ENCODE measurements at regions not wholly inside any gene's neighbourhood (a gene's known extent, or its start where the extent isn't known, plus 50 kb on each side); places are given as distances from the start of the nearest gene placed in this dataset.
A peak's percentile ranks its signal among the peaks of the same experiment; 100 is the strongest.
"Not testable (repeated sequence)": the region's sequence is repeated elsewhere in the genome, so short reads cannot be mapped to it uniquely, and the experiment has no call there.

DNA sequence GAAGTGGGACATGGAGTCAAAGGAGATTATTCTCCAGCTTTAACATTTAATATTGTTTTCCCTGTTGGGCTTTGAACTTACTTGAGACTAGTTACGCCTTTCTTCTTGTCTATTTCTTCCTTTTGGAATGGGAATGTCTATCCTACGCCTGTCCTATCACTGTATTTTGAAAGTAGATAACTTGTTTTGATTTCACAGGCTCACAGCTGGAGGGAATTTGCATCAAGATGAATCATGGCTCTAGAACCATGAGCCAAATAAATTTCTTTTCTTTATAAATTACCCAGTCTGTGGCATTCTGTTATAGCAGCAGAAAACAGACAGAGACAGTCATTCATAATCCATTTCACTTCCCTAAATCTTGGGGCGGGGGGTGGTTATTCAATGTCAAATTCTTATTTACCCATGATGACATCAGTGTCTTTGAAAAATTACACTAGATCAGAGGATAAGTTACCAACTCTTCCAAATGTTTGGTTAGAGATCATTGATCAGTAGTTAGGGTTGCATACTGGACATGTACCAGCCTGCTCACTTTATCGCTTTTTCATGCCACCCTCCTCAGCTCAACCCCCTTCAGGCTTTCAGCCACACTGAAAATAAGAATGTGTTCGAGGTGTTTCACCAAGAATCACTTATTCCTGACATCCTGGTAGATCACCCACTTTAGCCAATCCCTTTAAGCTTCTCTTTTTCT is 419.6 kb upstream of the PIK3R1 start:
- Histone ChIP-seq H3K27me3 (no peaks in the 10 kb centered on the region), H3K27ac (peak overlapping the region in 3 of 4 donors; percentile 62 to 79 (median 75)), H3K4me1 (peaks cover 0 to 82% (median 24%) of the 10 kb centered on the region in 4 donors), H3K9me3 (no peaks in the 10 kb centered on the region), H3K4me3 (no peak overlapping the region), H3K36me3 (no peaks in the 10 kb centered on the region)
- TF ChIP-seq POLR2A (IDR thresholded peaks at IDR 0.05) (no peak), EP300 (IDR thresholded peaks at IDR 0.05) (no peak)
- TF ChIP-seq, protein P1, sequence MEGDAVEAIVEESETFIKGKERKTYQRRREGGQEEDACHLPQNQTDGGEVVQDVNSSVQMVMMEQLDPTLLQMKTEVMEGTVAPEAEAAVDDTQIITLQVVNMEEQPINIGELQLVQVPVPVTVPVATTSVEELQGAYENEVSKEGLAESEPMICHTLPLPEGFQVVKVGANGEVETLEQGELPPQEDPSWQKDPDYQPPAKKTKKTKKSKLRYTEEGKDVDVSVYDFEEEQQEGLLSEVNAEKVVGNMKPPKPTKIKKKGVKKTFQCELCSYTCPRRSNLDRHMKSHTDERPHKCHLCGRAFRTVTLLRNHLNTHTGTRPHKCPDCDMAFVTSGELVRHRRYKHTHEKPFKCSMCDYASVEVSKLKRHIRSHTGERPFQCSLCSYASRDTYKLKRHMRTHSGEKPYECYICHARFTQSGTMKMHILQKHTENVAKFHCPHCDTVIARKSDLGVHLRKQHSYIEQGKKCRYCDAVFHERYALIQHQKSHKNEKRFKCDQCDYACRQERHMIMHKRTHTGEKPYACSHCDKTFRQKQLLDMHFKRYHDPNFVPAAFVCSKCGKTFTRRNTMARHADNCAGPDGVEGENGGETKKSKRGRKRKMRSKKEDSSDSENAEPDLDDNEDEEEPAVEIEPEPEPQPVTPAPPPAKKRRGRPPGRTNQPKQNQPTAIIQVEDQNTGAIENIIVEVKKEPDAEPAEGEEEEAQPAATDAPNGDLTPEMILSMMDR (IDR thresholded peaks at IDR 0.05), result no peak
- no peak for DNase-seq (ENCODE audit: low spot score in 2 of 2)
- 74 to 77% methylated on average over 5 of the region's 5 CpGs for WGBS, 2 donors

DNA sequence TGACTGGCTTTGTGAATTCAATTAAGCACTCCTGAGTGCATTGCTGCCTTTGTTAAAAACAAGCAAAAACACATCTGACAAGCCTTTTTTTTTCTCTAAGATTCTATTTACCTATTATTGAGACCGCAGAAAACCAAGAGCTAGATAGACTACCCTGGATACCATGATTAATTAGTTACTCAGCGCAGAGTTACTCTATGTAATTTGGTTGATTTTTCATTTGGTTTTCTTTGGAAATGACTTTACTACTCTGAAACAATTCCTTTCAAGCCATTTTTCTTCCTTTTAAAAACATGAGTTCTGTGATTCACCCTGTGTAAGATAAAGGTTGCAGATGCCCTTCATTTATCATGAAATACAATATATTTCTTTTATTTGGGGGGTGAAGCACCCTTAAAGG is 421.6 kb upstream of the PIK3R1 start:
- no peak for DNase-seq (ENCODE audit: low spot score in 2 of 2)
- Histone ChIP-seq H3K4me3 (no peak overlapping the region), H3K36me3 (no peaks in the 10 kb centered on the region), H3K9me3 (no peaks in the 10 kb centered on the region), H3K4me1 (peaks cover 0 to 62% (median 18%) of the 10 kb centered on the region in 4 donors), H3K27ac (peak overlapping the region in 3 of 4 donors; percentile 10 to 79 (median 61)), H3K27me3 (no peaks in the 10 kb centered on the region)
- TF ChIP-seq EP300 (IDR thresholded peaks at IDR 0.05), result no peak
- TF ChIP-seq, protein P1 (IDR thresholded peaks at IDR 0.05), result no peak
- TF ChIP-seq POLR2A (IDR thresholded peaks at IDR 0.05), result no peak
- 88 to 96% methylated on average over 2 of the region's 2 CpGs for WGBS, 2 donors

DNA sequence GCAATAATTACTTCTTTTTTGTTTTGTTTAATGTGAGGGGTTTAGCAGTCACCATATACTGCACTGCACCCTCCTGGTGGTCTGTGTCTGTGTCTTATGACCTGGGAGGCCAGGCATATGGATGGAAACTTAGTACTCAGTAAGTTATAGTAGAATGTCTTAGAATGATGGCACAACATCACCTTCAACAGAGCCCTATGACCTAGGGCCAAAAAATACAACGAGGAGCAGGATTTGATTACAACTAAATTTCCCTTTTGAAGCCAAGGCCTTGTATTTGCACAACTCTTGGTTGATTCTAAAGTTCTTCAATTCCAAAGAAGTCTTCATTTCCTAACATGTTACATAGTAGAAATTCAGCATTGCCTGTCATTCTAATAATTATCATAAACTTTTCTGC is 422.1 kb upstream of the PIK3R1 start:
- no peak for DNase-seq (ENCODE audit: low spot score in 2 of 2)
- peaks cover 0 to 57% (median 18%) of the 10 kb centered on the region in 4 donors for H3K4me1 ChIP-seq
- no peaks in the 10 kb centered on the region for H3K36me3 ChIP-seq
- 30 to 50% methylated on average over 1 of the region's 1 CpG for WGBS, 2 donors
- no peaks in the 10 kb centered on the region for H3K27me3 ChIP-seq
- no peak overlapping the region for H3K4me3 ChIP-seq
- peak overlapping the region in 3 of 4 donors; percentile 10 to 79 (median 61) for H3K27ac ChIP-seq
- no peaks in the 10 kb centered on the region for H3K9me3 ChIP-seq
- no peak for TF ChIP-seq POLR2A (IDR thresholded peaks at IDR 0.05)
- TF ChIP-seq, protein P1 (IDR thresholded peaks at IDR 0.05), result no peak
- TF ChIP-seq EP300 (IDR thresholded peaks at IDR 0.05), result no peak

DNA sequence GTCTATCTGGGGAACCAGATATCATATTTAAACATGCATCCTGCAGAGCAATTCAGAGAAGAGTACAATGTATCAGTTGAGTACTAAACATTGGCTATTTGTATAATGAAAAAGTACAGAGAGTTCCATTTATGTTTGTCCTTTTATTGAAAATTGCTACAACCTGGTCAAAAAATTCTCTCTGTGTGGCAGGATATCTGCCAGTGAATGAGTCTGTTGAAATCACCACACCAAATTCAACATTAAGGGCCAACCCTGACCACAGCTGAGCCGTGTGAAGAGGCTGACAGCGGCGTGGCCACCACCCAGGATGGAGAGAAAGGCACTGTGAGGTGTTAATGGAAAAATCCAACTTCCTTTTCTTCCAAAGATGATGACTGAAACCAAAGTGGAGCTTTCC is 422.7 kb upstream of the PIK3R1 start:
- no peaks in the 10 kb centered on the region for H3K9me3 ChIP-seq
- DNase-seq (ENCODE audit: low spot score in 2 of 2), result peak; percentile 68 to 72
- TF ChIP-seq, protein P1 (IDR thresholded peaks at IDR 0.05), result no peak
- TF ChIP-seq EP300 (IDR thresholded peaks at IDR 0.05) (peak; percentile 26 to 77), POLR2A (IDR thresholded peaks at IDR 0.05) (no peak)
- H3K36me3 ChIP-seq, result no peaks in the 10 kb centered on the region
- no peaks in the 10 kb centered on the region for H3K27me3 ChIP-seq
- H3K4me1 ChIP-seq, result peaks cover 0 to 56% (median 17%) of the 10 kb centered on the region in 4 donors
- no peak overlapping the region for H3K4me3 ChIP-seq
- WGBS, 2 donors, result 70 to 72% methylated on average over 3 of the region's 3 CpGs
- H3K27ac ChIP-seq, result peak overlapping the region in 3 of 4 donors; percentile 10 to 79 (median 61)

DNA sequence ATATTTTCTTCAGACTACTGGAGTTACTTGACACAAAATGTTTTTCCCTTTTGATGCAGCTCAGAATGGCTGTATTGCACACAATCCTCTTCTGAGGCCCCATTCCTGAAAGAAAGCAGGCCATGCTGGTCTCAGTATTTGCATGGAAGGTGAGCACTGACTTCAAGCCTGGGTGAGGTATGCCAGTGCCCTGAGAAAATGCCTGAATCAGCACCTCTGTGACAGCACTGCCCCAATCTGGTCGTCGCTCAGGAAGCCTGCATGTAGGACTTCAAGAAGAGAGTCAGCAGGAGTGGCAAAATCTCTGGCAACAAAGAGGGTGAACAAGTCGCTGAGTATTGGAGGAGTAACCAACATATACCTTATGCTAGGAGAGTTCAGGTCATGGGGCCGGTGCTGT is 425.2 kb upstream of the PIK3R1 start:
- no peak for DNase-seq (ENCODE audit: low spot score in 2 of 2)
- H3K4me3 ChIP-seq, result no peak overlapping the region
- WGBS, 2 donors, result 93 to 97% methylated on average over 4 of the region's 4 CpGs
- H3K4me1 ChIP-seq, result peaks cover 0 to 33% (median 6%) of the 10 kb centered on the region in 4 donors
- H3K9me3 ChIP-seq, result no peaks in the 10 kb centered on the region
- no peaks in the 10 kb centered on the region for H3K36me3 ChIP-seq
- H3K27me3 ChIP-seq, result no peaks in the 10 kb centered on the region
- H3K27ac ChIP-seq, result no peak overlapping the region
- TF ChIP-seq, protein P1 (IDR thresholded peaks at IDR 0.05), result no peak
- TF ChIP-seq POLR2A (IDR thresholded peaks at IDR 0.05), result no peak
- no peak for TF ChIP-seq EP300 (IDR thresholded peaks at IDR 0.05)

DNA sequence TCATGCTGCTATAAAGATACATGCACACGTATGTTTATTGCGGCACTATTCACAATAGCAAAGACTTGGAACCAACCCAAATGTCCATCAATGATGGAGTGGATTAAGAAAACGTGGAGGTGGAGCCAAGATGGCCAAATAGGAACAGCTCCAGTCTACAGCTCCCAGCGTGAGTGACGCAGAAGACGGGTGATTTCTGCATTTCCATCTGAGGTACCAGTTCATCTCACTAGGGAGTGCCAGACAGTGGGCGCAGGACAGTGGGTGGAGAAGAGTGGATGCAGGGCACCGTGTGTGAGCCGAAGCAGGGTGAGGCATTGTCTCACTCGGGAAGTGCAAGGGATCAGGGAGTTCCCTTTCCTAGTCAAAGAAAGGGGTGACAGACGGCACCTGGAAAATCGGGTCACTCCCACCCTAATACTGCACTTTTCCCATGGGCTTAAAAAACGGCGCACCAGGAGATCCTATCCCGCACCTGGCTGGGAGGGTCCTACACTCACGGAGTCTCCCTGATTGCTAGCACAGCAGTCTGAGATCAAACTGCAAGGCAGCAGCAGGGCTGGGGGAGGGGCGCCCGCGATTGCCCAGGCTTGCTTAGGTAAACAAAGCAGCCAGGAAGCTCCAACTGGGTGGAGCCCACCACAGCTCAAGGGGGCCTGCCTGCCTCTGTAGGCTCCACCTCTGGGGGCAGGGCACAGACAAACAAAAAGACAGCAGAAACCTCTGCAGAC is 435.5 kb upstream of the PIK3R1 start:
- not testable (repeated sequence) for DNase-seq (ENCODE audit: low spot score in 2 of 2); H3K4me1 ChIP-seq; H3K27ac ChIP-seq; H3K4me3 ChIP-seq; H3K36me3 ChIP-seq; H3K9me3 ChIP-seq; H3K27me3 ChIP-seq
- 83 to 92% methylated on average over 17 to 19 of the region's 19 CpGs for WGBS, 2 donors

Measured in tibial nerve (tissue), 4 donors.